GM06990 (cell line): ENCODE measurements at regions not wholly inside any gene's neighbourhood (a gene's known extent, or its start where the extent isn't known, plus 50 kb on each side); places are given as distances from the start of the nearest gene placed in this dataset.

Experiments used
- DNase-seq: peaks from one replicate; pipeline ENCODE4 v3.0.0-alpha.2; 2011; ENCODE audit not compliant: insufficient read length; ENCODE audit errors: extremely low read depth
- H3K27me3 ChIP-seq: replicated peaks from 2 replicates; pipeline ENCODE4 v1.6.0; 2011; ENCODE audit warnings: low read length; ENCODE audit not compliant: control insufficient read depth, insufficient read depth
- H3K36me3 ChIP-seq: 2 replicates; pipeline ENCODE4 v1.5.1; 2011; ENCODE audit warnings: low read length; ENCODE audit not compliant: control insufficient read depth, insufficient read depth
- H3K4me3 ChIP-seq: replicated peaks from 2 replicates; pipeline ENCODE4 v1.5.1; 2011; ENCODE audit warnings: low read depth, mild to moderate bottlenecking, control low read depth, low read length
- CTCF ChIP-seq: IDR thresholded peaks from 2 replicates; pipeline ENCODE4 v1.5.1; 2011; ENCODE audit warnings: low read length, control low read depth, mild to moderate bottlenecking, inconsistent platforms; ENCODE audit not compliant: insufficient read depth, poor library complexity, severe bottlenecking

- no peak for TF ChIP-seq CTCF
- no peak overlapping the region for H3K4me3 ChIP-seq
- no peak for DNase-seq
- no peaks in the 10 kb centered on the region for H3K36me3 ChIP-seq
- H3K27me3 ChIP-seq: no peaks in the 10 kb centered on the region; the same call in 1 of the 2 replicates
These were observed 121.9 kb downstream of the DLEU7 start for GRCh38 chr13:50721672-50721992.

GRCh38 chr13:50722440-50723125 is 120.9 kb downstream of the DLEU7 start:
- no peaks in the 10 kb centered on the region for H3K36me3 ChIP-seq
- DNase-seq: no peak
- no peak overlapping the region for H3K4me3 ChIP-seq
- H3K27me3 ChIP-seq: no peaks in the 10 kb centered on the region; the same call in 1 of the 2 replicates
- no peak for TF ChIP-seq CTCF

GRCh38 chr13:50724438-50724837 is 119.1 kb downstream of the DLEU7 start:
- no peaks in the 10 kb centered on the region; the same call in 1 of the 2 replicates for H3K27me3 ChIP-seq
- no peak for DNase-seq

GRCh38 chr13:50724913-50725312 is 118.6 kb downstream of the DLEU7 start:
- Histone ChIP-seq H3K27me3 (no peaks in the 10 kb centered on the region; the same call in 1 of the 2 replicates), H3K36me3 (no peaks in the 10 kb centered on the region), H3K4me3 (no peak overlapping the region)
- no peak for DNase-seq
- no peak for TF ChIP-seq CTCF

More at GRCh38 chr13:50724438-50724837, 119.1 kb downstream of the DLEU7 start:
- no peaks in the 10 kb centered on the region for H3K36me3 ChIP-seq
- no peak overlapping the region for H3K4me3 ChIP-seq
- no peak for TF ChIP-seq CTCF

GRCh38 chr13:50726164-50726563 is 117.3 kb downstream of the DLEU7 start:
- Histone ChIP-seq H3K36me3 (no peaks in the 10 kb centered on the region), H3K4me3 (no peak overlapping the region), H3K27me3 (no peaks in the 10 kb centered on the region)
- DNase-seq: no peak
- no peak for TF ChIP-seq CTCF

- no peak for DNase-seq
- Histone ChIP-seq H3K36me3 (no peaks in the 10 kb centered on the region), H3K4me3 (no peak overlapping the region), H3K27me3 (no peaks in the 10 kb centered on the region)
- no peak for TF ChIP-seq CTCF
These were observed 114.3 kb downstream of the DLEU7 start for GRCh38 chr13:50729177-50729576.
